Adrenal gland (tissue), 9 donors: ENCODE measurements at regions not wholly inside any gene's neighbourhood (a gene's known extent, or its start where the extent isn't known, plus 50 kb on each side); places are given as distances from the start of the nearest gene placed in this dataset.

ENCODE experiments used
- DNase-seq, 7 donors: peaks; one replicate each; pipeline ENCODE4 v3.0.0-alpha.2; 2019 to 2020
- H3K27ac ChIP-seq, 5 donors: fragments of 200-600 bp; sonication (generic) in 4 of 5; 1 replicate in 3 of 5; 2 replicates in 2 of 5; pipeline versions ENCODE4 v1.5.1 to v1.8.0; 2016 to 2020; ENCODE audit warnings: mild to moderate bottlenecking in 1 of 5
- H3K27me3 ChIP-seq: fragments of 200-600 bp; 2 replicates; pipeline ENCODE4 v1.8.0; 2021
- H3K36me3 ChIP-seq, 2 donors: fragments of 200-600 bp; replicated peaks in 1 of 2; 1 replicate in 1 of 2; 2 replicates in 1 of 2; pipeline versions ENCODE4 v1.5.1 to v1.8.0; 2018 to 2022
- H3K4me1 ChIP-seq, 2 donors: fragments of 200-600 bp; replicated peaks in 1 of 2; 1 replicate in 1 of 2; 2 replicates in 1 of 2; pipeline versions ENCODE4 v1.5.1 to v1.8.0; 2018 to 2021
- H3K4me3 ChIP-seq, 4 donors: fragments of 200-600 bp; sonication (generic) in 3 of 4; one replicate each; pipeline ENCODE4 v1.5.1; 2016 to 2018
- H3K9me3 ChIP-seq, 3 donors: fragments of 200-600 bp; sonication (generic) in 1 of 3; replicated peaks in 1 of 3; 1 replicate in 2 of 3; 2 replicates in 1 of 3; pipeline versions ENCODE4 v1.5.1 to v1.8.0; 2016 to 2021
- CTCF ChIP-seq, 6 experiments: fragments of 450-650 bp in 4 of 6; fragments of 200-600 bp in 2 of 6; sonication (generic) in 1 of 6; IDR thresholded peaks; 1 replicate in 5 of 6; 2 replicates in 1 of 6; pipeline versions ENCODE4 v1.5.1 to v1.8.0; 2016 to 2021; ENCODE audit warnings: antibody characterized with exemption in 6 of 6, mild to moderate bottlenecking in 2 of 6, moderate library complexity in 1 of 6
- POLR2A ChIP-seq, 2 donors: fragments of 450-650 bp; IDR thresholded peaks; one replicate each; pipeline ENCODE4 v1.6.1; 2017; ENCODE audit warnings: antibody characterized with exemption in 2 of 2, mild to moderate bottlenecking in 2 of 2, moderate library complexity in 1 of 2
- WGBS, 4 donors: extraction: QIAGEN DNeasy Blood & Tissue Kit in 2 of 4; methylation state at CpG; one replicate each; pipeline versions ENCODE4 v1.1.5 to v1.1.7; 2013 to 2017; 5-methylcytosine and 5-hydroxymethylcytosine counted together
- intact Hi-C, 2 donors: fragments of 100-400 bp; cut with DNase I; formaldehyde crosslinking; loops; one replicate each; pipeline versions ENCODE4 v1.14.1 to v1.15.0; 2022 to 2023
- donor health status: healthy with polysubstance abuse.
- donor health status: Bipolar disorder and iron deficiency.
- donor health status: DM: yes; HTN: yes; CAD: no.
- donor health status: DM: no; HTN: no; CAD: no.
- donor health status: DM: no; HTN: no; CAD: no.

- Histone ChIP-seq H3K4me3 (no peak overlapping the region), H3K4me1 (no peaks in the 10 kb centered on the region), H3K27me3 (no peaks in the 10 kb centered on the region), H3K9me3 (no peaks in the 10 kb centered on the region), H3K36me3 (no peaks in the 10 kb centered on the region), H3K27ac (no peak overlapping the region)
- TF ChIP-seq CTCF (IDR thresholded peaks at IDR 0.05): no peak
- TF ChIP-seq POLR2A (IDR thresholded peaks at IDR 0.05): no peak
- DNase-seq: no peak
- WGBS, 4 donors: 73 to 90% (median 82%) methylated on average over 2 of the region's 2 CpGs
- intact Hi-C loops: no loop called here
Observed at GRCh38 chr13:75996582-75996981, 360.5 kb downstream of the LMO7 start.

- H3K4me1 ChIP-seq: no peaks in the 10 kb centered on the region
- no peak for DNase-seq
- H3K27ac ChIP-seq: no peak overlapping the region
- WGBS, 4 donors: 87 to 97% (median 93%) methylated on average over 2 of the region's 2 CpGs
- H3K9me3 ChIP-seq: no peaks in the 10 kb centered on the region
- TF ChIP-seq POLR2A (IDR thresholded peaks at IDR 0.05) (no peak), CTCF (IDR thresholded peaks at IDR 0.05) (no peak)
- intact Hi-C loops: no loop called here
- no peaks in the 10 kb centered on the region for H3K36me3 ChIP-seq
- H3K4me3 ChIP-seq: no peak overlapping the region
- no peaks in the 10 kb centered on the region for H3K27me3 ChIP-seq
Observed at GRCh38 chr13:75995966-75996365, 359.8 kb downstream of the LMO7 start.

GRCh38 chr13:75993823-75994222 is 357.7 kb downstream of the LMO7 start:
- 84 to 91% (median 87%) methylated on average over 8 of the region's 8 CpGs for WGBS, 4 donors
- no peak for DNase-seq
- intact Hi-C loops: no loop called here

GRCh38 chr13:75993241-75993640 is 357.1 kb downstream of the LMO7 start:
- Histone ChIP-seq H3K27ac (no peak overlapping the region), H3K4me1 (no peaks in the 10 kb centered on the region), H3K4me3 (no peak overlapping the region), H3K9me3 (no peaks in the 10 kb centered on the region), H3K36me3 (no peaks in the 10 kb centered on the region), H3K27me3 (no peaks in the 10 kb centered on the region)
- intact Hi-C loops: no loop called here
- 66 to 76% (median 69%) methylated on average over 3 of the region's 3 CpGs for WGBS, 4 donors
- no peak for DNase-seq
- TF ChIP-seq POLR2A (IDR thresholded peaks at IDR 0.05) (no peak), CTCF (IDR thresholded peaks at IDR 0.05) (no peak)

More at GRCh38 chr13:75993823-75994222, 357.7 kb downstream of the LMO7 start:
- no peaks in the 10 kb centered on the region for H3K27me3 ChIP-seq
- H3K27ac ChIP-seq: no peak overlapping the region
- H3K9me3 ChIP-seq: no peaks in the 10 kb centered on the region
- no peaks in the 10 kb centered on the region for H3K36me3 ChIP-seq
- TF ChIP-seq CTCF (IDR thresholded peaks at IDR 0.05): no peak
- H3K4me1 ChIP-seq: no peaks in the 10 kb centered on the region
- H3K4me3 ChIP-seq: no peak overlapping the region
